ENCODE measurements at regions not wholly inside any gene's neighbourhood (a gene's known extent, or its start where the extent isn't known, plus 50 kb on each side); places are given as distances from the start of the nearest gene placed in this dataset.

DNA sequence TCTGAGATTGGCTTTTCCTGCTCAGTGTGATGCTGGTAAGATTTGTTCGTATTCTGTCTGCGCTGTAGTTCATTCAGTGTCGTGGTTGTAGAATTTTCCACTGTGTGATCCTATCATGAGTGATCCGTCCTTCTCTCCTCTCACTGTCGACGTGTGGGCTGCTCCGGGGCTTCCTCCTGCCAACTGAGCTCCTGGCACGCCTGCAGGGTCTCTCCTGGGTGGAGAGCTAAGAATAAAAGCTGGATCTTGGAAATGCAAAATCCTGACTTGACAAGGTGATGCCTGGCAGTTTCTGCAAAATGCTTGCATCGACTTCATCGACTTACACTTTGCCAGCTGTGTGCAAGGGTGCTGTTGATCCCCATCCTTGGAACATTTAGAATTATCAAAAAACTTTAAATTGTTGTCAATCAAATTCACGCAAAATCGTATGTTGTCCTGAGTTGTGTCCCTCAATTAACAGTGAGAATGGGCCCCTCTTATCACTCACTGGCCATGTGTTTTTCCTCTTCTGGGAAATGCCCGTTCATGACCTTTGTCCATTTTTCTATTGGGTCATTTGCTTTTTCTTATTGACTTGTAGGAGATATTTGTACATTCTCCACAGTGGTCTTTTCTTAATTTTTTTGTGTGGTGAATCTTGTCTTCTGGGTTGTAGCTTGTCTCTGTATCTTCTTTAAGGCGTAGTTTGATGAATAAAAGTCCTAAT lies 125.5 kb downstream of the CRYAA start:
- Mint-ChIP-seq H3K36me3 (ENCODE audit: low read depth) (no peaks in the 10 kb centered on the region), H3K9me3 (no peaks in the 10 kb centered on the region), H3K27ac (no peak overlapping the region), H3K4me3 (no peak overlapping the region), H3K4me1 (no peaks in the 10 kb centered on the region), H3K27me3 (ENCODE audit: insufficient read depth) (no peaks in the 10 kb centered on the region)
- H3K9me3 ChIP-seq (ENCODE audit: control insufficient read depth, low read length) = no peaks in the 10 kb centered on the region
- no peaks in the 10 kb centered on the region for H3K27me3 ChIP-seq (ENCODE audit: control insufficient read depth, insufficient read depth, low read length, poor library complexity, severe bottlenecking)
- TF ChIP-seq CTCF (conservative IDR thresholded peaks at IDR 0.05) = no peak
- no peaks in the 10 kb centered on the region for H3K4me1 ChIP-seq (ENCODE audit: control insufficient read depth, insufficient read depth, low read length)
- H3K9ac ChIP-seq (ENCODE audit: extremely low read depth, low read length, poor library complexity, severe bottlenecking) = no peak overlapping the region
- no peaks in the 10 kb centered on the region for H3K36me3 ChIP-seq (ENCODE audit: control insufficient read depth, insufficient read depth, low read length)
- no peak overlapping the region for H3K27ac ChIP-seq (ENCODE audit: low read depth, low read length)
- DNase-seq = no peak
- 86 to 91% methylated on average over 10 to 13 of the region's 14 CpGs for WGBS, 2 experiments (ENCODE audit: insufficient coverage in 1 of 2, insufficient read length in 1 of 2)
- no peak overlapping the region for H3K4me3 ChIP-seq (ENCODE audit: low read length)

DNA sequence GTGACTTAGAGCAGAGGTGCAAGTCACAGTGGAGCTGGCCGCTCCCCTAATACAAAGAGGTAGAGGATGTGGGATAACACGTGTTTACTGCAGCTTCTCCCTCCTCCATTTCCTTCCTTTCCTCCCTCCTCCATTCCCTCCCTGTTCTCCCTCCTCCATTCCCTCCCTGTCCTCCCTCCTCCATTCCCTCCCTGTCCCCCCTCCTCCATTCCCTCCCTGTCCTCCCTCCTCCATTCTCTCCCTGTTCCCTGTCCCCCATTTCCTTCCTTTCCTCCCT lies 124.0 kb downstream of the CRYAA start:
- Mint-ChIP-seq H3K36me3 (ENCODE audit: low read depth) (no peaks in the 10 kb centered on the region), H3K4me1 (no peaks in the 10 kb centered on the region), H3K9me3 (no peaks in the 10 kb centered on the region), H3K27ac (no peak overlapping the region), H3K4me3 (no peak overlapping the region), H3K27me3 (ENCODE audit: insufficient read depth) (no peaks in the 10 kb centered on the region)
- H3K36me3 ChIP-seq (ENCODE audit: control insufficient read depth, insufficient read depth, low read length) = no peaks in the 10 kb centered on the region
- TF ChIP-seq CTCF (conservative IDR thresholded peaks at IDR 0.05) = no peak
- WGBS, 2 experiments (ENCODE audit: insufficient coverage in 1 of 2, insufficient read length in 1 of 2) = 92% methylated on average over 2 of the region's 2 CpGs; no CpG with 5 or more reads in 1 of the 2 experiments
- H3K4me3 ChIP-seq (ENCODE audit: low read length) = no peak overlapping the region
- no peak overlapping the region for H3K9ac ChIP-seq (ENCODE audit: extremely low read depth, low read length, poor library complexity, severe bottlenecking)
- H3K27me3 ChIP-seq (ENCODE audit: control insufficient read depth, insufficient read depth, low read length, poor library complexity, severe bottlenecking) = no peaks in the 10 kb centered on the region
- H3K9me3 ChIP-seq (ENCODE audit: control insufficient read depth, low read length) = no peaks in the 10 kb centered on the region
- no peaks in the 10 kb centered on the region for H3K4me1 ChIP-seq (ENCODE audit: control insufficient read depth, insufficient read depth, low read length)
- DNase-seq = no peak
- H3K27ac ChIP-seq (ENCODE audit: low read depth, low read length) = no peak overlapping the region

- no peaks in the 10 kb centered on the region for H3K4me1 Mint-ChIP-seq
- no peaks in the 10 kb centered on the region for H3K27me3 Mint-ChIP-seq (ENCODE audit: insufficient read depth)
- no peak overlapping the region for H3K4me3 ChIP-seq (ENCODE audit: low read length)
- no peaks in the 10 kb centered on the region for H3K36me3 Mint-ChIP-seq (ENCODE audit: low read depth)
- H3K27ac Mint-ChIP-seq = no peak overlapping the region
- no peak overlapping the region for H3K9ac ChIP-seq (ENCODE audit: extremely low read depth, low read length, poor library complexity, severe bottlenecking)
- H3K4me1 ChIP-seq (ENCODE audit: control insufficient read depth, insufficient read depth, low read length) = no peaks in the 10 kb centered on the region
- H3K9me3 Mint-ChIP-seq = no peaks in the 10 kb centered on the region
- DNase-seq = no peak
- H3K36me3 ChIP-seq (ENCODE audit: control insufficient read depth, insufficient read depth, low read length) = no peaks in the 10 kb centered on the region
- no peak overlapping the region for H3K4me3 Mint-ChIP-seq
- WGBS, 2 experiments (ENCODE audit: insufficient coverage in 1 of 2, insufficient read length in 1 of 2) = 88 to 92% methylated on average over 15 to 23 of the region's 23 CpGs
- no peaks in the 10 kb centered on the region for H3K9me3 ChIP-seq (ENCODE audit: control insufficient read depth, low read length)
- no peak for TF ChIP-seq CTCF (conservative IDR thresholded peaks at IDR 0.05)
- no peaks in the 10 kb centered on the region for H3K27me3 ChIP-seq (ENCODE audit: control insufficient read depth, insufficient read depth, low read length, poor library complexity, severe bottlenecking)
- no peak overlapping the region for H3K27ac ChIP-seq (ENCODE audit: low read depth, low read length)
Measured at GRCh38 chr21:43292041-43292865, 123.4 kb downstream of the CRYAA start.
